Retinal pigment epithelial cell (primary cell): ENCODE measurements at regions not wholly inside any gene's neighbourhood (a gene's known extent, or its start where the extent isn't known, plus 50 kb on each side); places are given as distances from the start of the nearest gene placed in this dataset.
A peak's percentile ranks its signal among the peaks of the same experiment; 100 is the strongest.

ENCODE experiments used
- DNase-seq: peaks from one replicate; pipeline ENCODE4 v3.0.0-alpha.2; 2010; ENCODE audit warnings: low read depth
- H3K4me3 ChIP-seq: 2 replicates; pipeline ENCODE4 v1.5.1; 2011; ENCODE audit warnings: mild to moderate bottlenecking, low read length, control low read depth, moderate library complexity
- TF ChIP-seq, protein P1 (sequence below): conservative IDR thresholded peaks from 2 replicates; pipeline ENCODE4 v1.5.1; 2011; ENCODE audit warnings: low read depth, low read length, control low read depth, inconsistent platforms

DNA sequence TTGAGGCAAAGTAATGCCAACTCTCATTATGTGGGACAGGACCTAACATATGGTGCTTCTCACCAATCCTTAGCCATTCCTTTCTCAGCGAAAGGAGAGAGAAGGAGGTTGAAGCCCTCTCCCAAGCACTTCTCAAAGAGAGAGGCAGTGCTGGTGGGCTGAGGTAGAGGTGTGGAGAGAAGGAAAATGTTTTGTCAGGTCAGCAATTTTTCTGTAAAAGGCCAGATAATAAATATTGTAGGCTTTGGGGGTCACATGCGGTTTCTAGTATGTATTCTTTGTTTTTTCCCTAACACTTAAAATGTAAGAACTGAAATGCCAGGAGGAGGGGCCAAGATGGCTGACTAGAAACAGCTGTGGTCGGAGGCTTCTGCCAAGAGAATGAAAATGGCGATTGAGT, 225.0 kb upstream of the NPY start:
- TF ChIP-seq, protein P1, sequence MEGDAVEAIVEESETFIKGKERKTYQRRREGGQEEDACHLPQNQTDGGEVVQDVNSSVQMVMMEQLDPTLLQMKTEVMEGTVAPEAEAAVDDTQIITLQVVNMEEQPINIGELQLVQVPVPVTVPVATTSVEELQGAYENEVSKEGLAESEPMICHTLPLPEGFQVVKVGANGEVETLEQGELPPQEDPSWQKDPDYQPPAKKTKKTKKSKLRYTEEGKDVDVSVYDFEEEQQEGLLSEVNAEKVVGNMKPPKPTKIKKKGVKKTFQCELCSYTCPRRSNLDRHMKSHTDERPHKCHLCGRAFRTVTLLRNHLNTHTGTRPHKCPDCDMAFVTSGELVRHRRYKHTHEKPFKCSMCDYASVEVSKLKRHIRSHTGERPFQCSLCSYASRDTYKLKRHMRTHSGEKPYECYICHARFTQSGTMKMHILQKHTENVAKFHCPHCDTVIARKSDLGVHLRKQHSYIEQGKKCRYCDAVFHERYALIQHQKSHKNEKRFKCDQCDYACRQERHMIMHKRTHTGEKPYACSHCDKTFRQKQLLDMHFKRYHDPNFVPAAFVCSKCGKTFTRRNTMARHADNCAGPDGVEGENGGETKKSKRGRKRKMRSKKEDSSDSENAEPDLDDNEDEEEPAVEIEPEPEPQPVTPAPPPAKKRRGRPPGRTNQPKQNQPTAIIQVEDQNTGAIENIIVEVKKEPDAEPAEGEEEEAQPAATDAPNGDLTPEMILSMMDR = no peak
- no peak for DNase-seq
- no peak overlapping the region for H3K4me3 ChIP-seq

DNA sequence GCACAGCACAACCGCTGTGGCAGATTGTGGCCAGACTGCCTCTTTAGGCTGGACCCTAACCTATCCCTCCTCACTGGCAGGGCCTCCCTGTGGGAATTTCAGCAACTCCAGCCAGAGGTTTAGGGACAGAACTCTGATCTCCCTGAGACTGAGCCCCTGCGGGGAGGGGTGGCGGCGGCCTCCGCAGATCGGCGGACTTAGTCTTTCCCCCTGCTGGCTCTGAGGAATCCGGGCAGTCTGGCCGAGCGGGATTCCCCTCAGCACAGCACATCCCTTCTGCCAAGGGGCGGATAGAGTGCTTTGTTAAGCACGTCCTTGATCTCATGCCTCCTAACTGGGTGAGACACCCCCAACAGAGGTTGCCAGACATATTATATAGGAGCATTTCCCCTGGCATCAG, 224.2 kb upstream of the NPY start:
- DNase-seq = no peak
- no peak overlapping the region for H3K4me3 ChIP-seq
- TF ChIP-seq, protein P1 = no peak

DNA sequence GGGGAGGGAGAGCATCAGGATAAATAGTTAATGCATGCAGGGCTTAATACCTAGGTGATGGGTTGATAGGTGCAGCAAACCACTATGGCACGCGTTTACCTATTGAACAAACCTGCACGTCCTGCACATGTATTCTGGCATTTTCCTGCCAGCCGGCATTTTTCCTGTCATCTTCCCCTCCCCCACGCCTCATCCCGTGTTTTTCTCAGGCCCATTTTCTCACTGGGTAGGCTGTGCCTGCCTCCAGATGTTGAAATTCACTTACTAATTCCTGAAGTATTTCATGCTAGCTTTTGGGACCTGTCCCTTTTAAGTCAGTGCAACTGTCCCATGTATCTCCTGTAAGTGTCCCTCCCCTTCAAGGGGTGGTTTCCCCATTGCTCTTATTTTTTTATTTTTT, 220.3 kb upstream of the NPY start:
- TF ChIP-seq, protein P1 = no peak
- no peak overlapping the region for H3K4me3 ChIP-seq
- DNase-seq = no peak

DNA sequence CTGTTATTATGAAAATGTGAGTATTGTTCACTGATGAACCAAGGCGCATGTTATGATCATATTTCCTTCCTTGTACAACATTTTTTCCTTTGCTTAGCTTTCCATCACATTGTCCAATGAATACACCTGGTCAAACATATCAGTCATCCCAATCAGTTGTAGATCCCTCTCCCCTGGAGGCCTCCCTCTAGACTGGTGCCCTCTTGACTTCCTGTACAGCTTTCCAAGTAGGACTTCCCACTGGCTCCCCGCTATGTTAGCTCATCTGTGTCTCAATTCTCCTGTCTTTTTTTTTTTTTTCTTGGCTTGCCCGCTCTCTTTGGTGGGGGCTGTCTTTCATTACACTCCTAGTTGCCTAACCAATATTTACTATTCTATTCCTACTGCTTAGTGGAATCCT, 214.2 kb upstream of the NPY start:
- no peak overlapping the region for H3K4me3 ChIP-seq
- no peak for DNase-seq
- TF ChIP-seq, protein P1 = no peak

DNA sequence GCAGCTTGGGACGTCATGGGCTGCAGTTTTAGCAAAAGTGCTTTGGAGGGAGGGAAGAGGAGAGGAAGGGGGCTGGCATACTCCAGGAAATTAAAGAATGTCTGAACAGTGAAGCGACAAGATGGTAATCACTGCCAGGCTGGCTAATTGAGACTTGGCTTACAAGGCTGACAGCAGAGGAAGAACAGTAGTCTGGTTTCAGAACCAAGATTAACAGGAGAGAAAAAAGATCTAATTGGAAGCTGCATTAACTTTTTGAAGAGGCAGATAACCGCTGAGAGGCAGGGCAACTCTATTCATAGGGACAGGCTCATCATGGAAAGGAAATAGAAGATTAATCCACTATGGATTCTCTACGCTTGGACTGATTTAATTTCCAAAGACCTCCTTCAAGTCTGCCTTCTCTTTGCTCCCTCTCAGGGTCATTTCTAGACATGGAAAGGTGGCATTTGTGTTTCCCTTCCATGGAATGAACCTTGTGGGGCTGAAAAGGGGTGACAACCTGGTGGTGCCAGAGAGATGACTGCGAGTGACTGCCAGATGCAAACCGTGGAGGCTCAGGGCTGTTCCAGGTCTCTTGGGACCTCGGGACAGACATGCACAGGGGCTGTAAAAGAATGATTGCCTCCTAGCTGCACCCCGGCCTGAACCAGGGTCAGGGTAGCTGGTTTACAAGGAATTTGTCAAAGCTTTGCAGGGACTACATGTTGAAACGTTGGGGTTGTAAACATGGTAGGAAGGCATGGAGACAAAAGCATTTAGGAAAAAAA, 210.2 kb upstream of the NPY start:
- H3K4me3 ChIP-seq = no peak overlapping the region
- TF ChIP-seq, protein P1 = no peak
- DNase-seq = no peak

DNA sequence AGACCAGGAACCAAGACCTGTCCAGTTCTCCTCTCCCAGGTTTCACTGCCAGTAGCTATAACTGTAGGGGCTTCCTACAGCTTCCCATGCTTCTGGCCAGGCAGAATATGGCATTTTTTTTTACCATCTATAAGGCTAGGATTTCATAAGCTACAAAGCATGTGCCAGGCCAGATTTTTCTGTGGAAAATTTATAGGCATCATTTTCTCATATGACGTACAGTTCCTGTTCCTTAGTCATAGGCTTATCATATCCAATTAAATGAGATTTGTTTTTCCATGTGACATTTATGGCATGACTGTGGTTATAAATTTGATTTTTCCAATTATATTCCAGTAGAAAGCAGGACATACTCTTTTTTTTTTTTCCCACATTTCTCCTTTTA, 208.6 kb upstream of the NPY start:
- TF ChIP-seq, protein P1 = no peak
- peak; percentile 15 for DNase-seq
- H3K4me3 ChIP-seq = no peak overlapping the region

DNA sequence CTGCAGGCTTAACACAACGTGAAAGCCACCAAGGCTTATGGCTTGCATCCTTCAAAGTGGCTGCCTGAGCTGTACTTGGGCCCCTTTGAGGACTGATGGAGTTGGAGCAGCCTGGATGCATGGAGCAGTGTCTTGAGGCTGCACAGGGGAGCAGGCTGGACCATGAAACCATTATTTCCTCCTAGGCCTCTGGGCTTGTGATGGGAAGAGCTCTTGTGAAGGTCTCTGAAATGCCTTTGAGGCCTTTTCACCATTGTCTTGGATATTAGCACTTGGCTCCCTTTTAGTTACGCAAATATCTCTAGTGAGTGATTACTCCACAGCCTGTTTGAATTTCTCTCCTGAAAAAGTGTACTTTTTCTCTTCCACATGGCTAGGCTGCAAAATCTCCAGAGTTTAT, 201.2 kb upstream of the NPY start:
- TF ChIP-seq, protein P1 = no peak
- no peak overlapping the region for H3K4me3 ChIP-seq
- DNase-seq = no peak
